SK-N-SH (cell line): ENCODE measurements at regions not wholly inside any gene's neighbourhood (a gene's known extent, or its start where the extent isn't known, plus 50 kb on each side); places are given as distances from the start of the nearest gene placed in this dataset.

Source experiments
- CHD2 ChIP-seq: fragments of 150-350 bp; IDR thresholded peaks from 2 replicates; pipeline ENCODE4 v1.6.1; 2018; ENCODE audit warnings: low read length; ENCODE audit not compliant: partially characterized antibody
- CTCF ChIP-seq: fragments of 200-600 bp; sonication (generic); IDR thresholded peaks from 2 replicates; pipeline ENCODE4 v1.6.1; 2017; ENCODE audit warnings: antibody characterized with exemption, mild to moderate bottlenecking, moderate library complexity
- EP300 ChIP-seq, 2 experiments: IDR thresholded peaks; 2 replicates each; pipeline versions ENCODE4 v1.4.0 to v1.6.1; 2012; ENCODE audit warnings: borderline replicate concordance in 1 of 2, low read depth in 1 of 2, low read length in 1 of 2
- EZH2phosphoT487 ChIP-seq: fragments of 200-600 bp; sonication (generic); IDR thresholded peaks from 2 replicates; pipeline ENCODE4 v1.6.1; 2017; ENCODE audit warnings: low read depth, mixed run types, mild to moderate bottlenecking, antibody characterized with exemption, moderate library complexity, borderline replicate concordance
- NFIC ChIP-seq: IDR thresholded peaks from 2 replicates; pipeline ENCODE4 v1.4.0; 2012; ENCODE audit warnings: borderline replicate concordance
- NRF1 ChIP-seq: IDR thresholded peaks from 2 replicates; pipeline ENCODE4 v1.6.1; 2012; ENCODE audit warnings: low read depth, mild to moderate bottlenecking, low read length
- RAD21 ChIP-seq: IDR thresholded peaks from 2 replicates; pipeline ENCODE4 v1.6.1; 2012; ENCODE audit warnings: mild to moderate bottlenecking, low read length
- REST ChIP-seq: IDR thresholded peaks from 2 replicates; pipeline ENCODE4 v1.6.1; 2012; ENCODE audit warnings: mild to moderate bottlenecking, low read depth, low read length, moderate library complexity
- RFX5 ChIP-seq: IDR thresholded peaks from 2 replicates; pipeline ENCODE4 v1.6.1; 2012; ENCODE audit warnings: mild to moderate bottlenecking, improper control_type of control experiment, low read length
- SIN3A ChIP-seq: IDR thresholded peaks from 2 replicates; pipeline ENCODE4 v1.6.1; 2012; ENCODE audit warnings: low read depth, mild to moderate bottlenecking, low read length, moderate library complexity, borderline replicate concordance
- SMC3 ChIP-seq: IDR thresholded peaks from 2 replicates; pipeline ENCODE4 v1.6.1; 2012; ENCODE audit warnings: low read depth, low read length, improper control_type of control experiment
- TAF1 ChIP-seq: IDR thresholded peaks from 2 replicates; pipeline ENCODE4 v1.6.1; 2012; ENCODE audit warnings: low read depth, mild to moderate bottlenecking, low read length, moderate library complexity, borderline replicate concordance
- TCF12 ChIP-seq: IDR thresholded peaks from 2 replicates; pipeline ENCODE4 v1.4.0; 2012
- YY1 ChIP-seq: IDR thresholded peaks from 2 replicates; pipeline ENCODE4 v1.4.0; 2012; ENCODE audit warnings: low read depth, mild to moderate bottlenecking

GRCh38 chr1:147824001-147824400 is 63.6 kb upstream of the GJA5 start:
- TF ChIP-seq REST (no peak), CTCF (no peak), EZH2phosphoT487 (no peak), EP300 (IDR thresholded peaks at IDR 0.05; ENCODE audit: borderline replicate concordance in 1 of 2, low read depth in 1 of 2, low read length in 1 of 2) (no peak), TAF1 (no peak), NRF1 (no peak), SIN3A (no peak), RFX5 (no peak), RAD21 (no peak), NFIC (no peak), SMC3 (no peak), CHD2 (no peak), YY1 (no peak), TCF12 (no peak)
